GM12865 (cell line): ENCODE measurements at regions not wholly inside any gene's neighbourhood (a gene's known extent, or its start where the extent isn't known, plus 50 kb on each side); places are given as distances from the start of the nearest gene placed in this dataset.

Experiments used
- DNase-seq: peaks from one replicate; pipeline ENCODE4 v3.0.0; 2010; ENCODE audit warnings: low read depth
- H3K4me3 ChIP-seq: 2 replicates; pipeline ENCODE4 v1.5.1; 2011; ENCODE audit warnings: mild to moderate bottlenecking, low read depth, low read length, control low read depth
- TF ChIP-seq, protein P1 (sequence below): IDR thresholded peaks from 2 replicates; pipeline ENCODE4 v1.5.1; 2011; ENCODE audit warnings: low read length, control low read depth, low read depth, inconsistent platforms; ENCODE audit not compliant: insufficient read depth; ENCODE audit errors: missing control alignments

DNA sequence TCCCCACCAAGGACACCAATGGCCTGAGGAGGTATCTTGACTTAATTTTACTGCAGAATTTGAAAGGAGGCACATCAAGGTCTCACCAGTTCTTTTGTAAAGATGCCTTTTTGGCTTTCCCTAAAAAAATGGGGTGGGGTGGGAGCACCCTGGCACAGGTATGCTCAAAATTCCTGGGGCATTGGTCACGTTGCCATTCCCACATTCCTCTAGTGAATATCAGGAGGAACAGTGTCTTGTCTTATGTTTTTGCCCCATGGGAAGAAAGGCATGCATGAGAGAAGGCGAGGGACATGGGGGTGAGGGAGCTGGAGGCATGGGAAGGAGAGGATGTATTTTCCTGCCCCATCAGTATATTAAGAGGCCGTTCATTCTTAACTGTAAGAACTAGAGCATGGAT, 275.3 kb downstream of the CMPK2 start:
- H3K4me3 ChIP-seq = no peak overlapping the region
- DNase-seq = no peak
- TF ChIP-seq, protein P1, sequence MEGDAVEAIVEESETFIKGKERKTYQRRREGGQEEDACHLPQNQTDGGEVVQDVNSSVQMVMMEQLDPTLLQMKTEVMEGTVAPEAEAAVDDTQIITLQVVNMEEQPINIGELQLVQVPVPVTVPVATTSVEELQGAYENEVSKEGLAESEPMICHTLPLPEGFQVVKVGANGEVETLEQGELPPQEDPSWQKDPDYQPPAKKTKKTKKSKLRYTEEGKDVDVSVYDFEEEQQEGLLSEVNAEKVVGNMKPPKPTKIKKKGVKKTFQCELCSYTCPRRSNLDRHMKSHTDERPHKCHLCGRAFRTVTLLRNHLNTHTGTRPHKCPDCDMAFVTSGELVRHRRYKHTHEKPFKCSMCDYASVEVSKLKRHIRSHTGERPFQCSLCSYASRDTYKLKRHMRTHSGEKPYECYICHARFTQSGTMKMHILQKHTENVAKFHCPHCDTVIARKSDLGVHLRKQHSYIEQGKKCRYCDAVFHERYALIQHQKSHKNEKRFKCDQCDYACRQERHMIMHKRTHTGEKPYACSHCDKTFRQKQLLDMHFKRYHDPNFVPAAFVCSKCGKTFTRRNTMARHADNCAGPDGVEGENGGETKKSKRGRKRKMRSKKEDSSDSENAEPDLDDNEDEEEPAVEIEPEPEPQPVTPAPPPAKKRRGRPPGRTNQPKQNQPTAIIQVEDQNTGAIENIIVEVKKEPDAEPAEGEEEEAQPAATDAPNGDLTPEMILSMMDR = no peak

DNA sequence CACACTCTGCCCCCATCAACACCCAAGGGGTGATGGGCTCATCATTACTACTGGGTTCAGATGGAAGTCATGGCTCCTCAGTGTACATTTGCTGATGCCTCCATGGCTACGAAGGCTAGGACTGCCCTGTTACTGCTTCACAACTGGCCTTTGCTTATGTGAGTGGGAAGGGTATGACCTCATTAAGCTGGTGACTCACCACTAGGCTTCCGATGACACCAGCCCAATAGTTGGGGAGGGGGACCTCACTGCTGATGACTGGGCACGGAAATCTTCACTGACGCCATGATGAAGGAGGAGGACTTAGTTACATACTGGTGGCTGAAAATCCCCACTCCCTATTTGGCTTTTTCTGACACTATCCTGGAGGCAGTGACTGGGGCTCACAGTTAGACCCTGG, 263.2 kb downstream of the CMPK2 start:
- TF ChIP-seq, protein P1 = no peak
- H3K4me3 ChIP-seq = no peak overlapping the region
- no peak for DNase-seq

DNA sequence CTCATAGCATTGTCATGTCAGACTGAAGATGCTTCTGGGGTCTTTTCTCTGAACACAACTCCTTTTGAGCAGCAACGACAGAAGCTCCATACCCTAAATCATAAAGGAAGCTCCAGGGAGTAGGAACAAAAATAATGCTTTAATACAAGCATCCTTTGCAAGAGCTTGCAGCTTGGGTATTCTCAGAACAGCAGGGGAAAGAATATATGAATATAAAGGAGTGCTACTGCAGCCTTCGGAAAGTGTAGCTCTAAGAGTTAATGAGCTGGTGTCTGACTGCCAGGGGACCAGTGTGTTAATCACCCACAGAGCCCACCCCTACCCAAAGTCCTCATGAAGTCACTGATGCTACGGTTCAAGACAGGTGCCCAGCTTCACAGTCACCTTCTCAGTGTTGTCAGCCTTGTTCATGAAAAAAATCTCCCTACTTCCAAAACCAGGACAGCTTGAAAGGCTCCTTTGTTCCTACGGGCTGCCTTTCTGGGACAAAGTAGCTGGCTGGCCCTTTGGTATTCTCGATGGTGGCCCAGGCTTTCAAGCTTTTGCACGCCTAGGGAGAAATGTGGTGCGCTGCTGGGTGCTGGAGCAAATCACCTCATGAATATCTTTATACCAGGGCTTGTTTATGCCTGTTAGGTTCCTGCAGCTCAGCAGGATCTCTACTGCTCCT, 259.7 kb downstream of the CMPK2 start:
- TF ChIP-seq, protein P1 = no peak
- no peak for DNase-seq
- no peak overlapping the region for H3K4me3 ChIP-seq

DNA sequence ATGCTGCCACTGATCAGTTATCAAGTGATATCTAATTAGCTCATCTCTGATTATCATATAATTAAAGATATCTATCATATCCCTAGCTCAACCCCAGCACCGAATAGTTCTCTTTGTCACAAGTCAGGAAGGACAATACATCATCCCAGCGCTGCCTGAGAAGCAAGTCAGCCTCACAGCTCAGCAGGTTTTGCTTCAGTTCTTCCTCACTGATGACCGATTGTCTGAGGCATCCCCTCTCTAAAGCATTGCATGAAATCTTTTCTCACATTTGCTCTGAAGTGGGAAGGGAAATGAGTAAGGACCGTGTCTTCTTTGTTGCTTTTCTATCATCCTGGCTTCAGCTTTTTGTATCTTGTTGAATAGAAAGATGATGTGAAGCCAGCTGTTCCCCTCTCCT, 247.9 kb downstream of the CMPK2 start:
- TF ChIP-seq, protein P1 = no peak
- H3K4me3 ChIP-seq = no peak overlapping the region
- DNase-seq = no peak

DNA sequence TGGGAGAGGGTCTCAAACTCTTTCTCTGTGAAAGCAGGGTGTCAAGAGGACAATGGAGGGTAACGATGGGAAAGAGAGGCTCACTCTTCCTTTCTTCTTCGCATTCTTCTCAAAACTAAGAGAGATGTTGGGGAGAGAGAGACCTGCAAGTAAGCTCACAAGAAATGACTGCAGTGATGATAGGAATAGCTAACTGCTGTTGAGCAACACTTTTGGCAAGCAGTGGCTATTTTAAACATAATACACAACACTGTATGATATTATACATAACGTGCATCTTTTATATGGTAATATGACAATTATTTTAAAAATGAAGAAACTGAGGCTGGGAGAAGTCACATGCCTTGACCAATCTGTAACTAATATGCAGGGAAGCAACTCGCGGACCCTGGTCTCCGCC, 247.5 kb downstream of the CMPK2 start:
- TF ChIP-seq, protein P1 = no peak
- no peak for DNase-seq
- H3K4me3 ChIP-seq = no peak overlapping the region

DNA sequence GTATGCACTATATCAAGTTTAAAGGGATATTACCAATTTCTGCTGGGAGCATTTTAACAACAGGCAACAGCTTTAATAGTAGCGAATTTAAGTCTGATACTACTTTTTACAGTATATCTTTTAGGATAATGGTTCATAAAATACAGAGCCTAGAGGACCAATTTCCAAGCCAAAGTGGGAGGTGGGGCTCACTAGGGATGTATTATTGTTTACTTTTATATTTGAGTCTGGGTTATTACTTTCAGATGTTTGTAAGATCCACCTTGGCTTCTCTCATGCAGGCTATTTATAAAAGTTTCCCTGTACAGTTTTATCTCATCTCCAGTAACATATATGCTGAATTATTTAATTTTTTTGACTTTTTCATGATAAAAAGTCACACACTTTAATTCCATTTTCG, 242.0 kb downstream of the CMPK2 start:
- H3K4me3 ChIP-seq = no peak overlapping the region
- TF ChIP-seq, protein P1 = no peak
- no peak for DNase-seq

DNA sequence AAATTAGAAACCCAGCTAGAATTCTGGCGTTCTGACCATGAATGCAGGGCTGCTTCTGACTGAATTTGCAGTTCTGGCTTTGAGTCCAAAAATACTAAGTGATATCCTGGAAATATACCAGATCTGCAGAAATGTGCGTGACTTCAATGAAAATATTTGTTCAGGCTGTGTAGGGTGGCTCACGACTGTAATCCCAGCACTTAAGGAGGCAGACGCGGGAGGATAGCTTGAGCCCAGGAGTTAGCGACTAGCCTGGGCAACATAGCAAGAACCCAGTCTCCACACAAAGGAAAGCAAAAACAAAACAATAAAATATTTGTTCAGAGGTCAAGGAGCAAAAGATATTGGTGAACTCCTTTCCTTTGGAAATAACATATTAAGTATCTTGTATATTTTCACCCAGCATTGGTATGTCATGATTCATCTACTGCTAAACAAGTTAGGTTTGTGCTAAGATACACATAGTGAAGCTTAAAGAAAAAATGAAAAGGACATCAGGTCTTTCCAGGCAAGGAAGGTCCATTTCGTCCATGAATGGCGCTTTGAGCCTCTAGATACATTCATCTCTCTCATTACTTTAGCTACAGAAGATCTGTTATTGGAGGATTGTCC, 239.2 kb downstream of the CMPK2 start:
- TF ChIP-seq, protein P1 = no peak
- DNase-seq = no peak
- no peak overlapping the region for H3K4me3 ChIP-seq
